ENCODE measurements at regions not wholly inside any gene's neighbourhood (a gene's known extent, or its start where the extent isn't known, plus 50 kb on each side); places are given as distances from the start of the nearest gene placed in this dataset.
"Not testable (repeated sequence)": the region's sequence is repeated elsewhere in the genome, so short reads cannot be mapped to it uniquely, and the experiment has no call there.

DNA sequence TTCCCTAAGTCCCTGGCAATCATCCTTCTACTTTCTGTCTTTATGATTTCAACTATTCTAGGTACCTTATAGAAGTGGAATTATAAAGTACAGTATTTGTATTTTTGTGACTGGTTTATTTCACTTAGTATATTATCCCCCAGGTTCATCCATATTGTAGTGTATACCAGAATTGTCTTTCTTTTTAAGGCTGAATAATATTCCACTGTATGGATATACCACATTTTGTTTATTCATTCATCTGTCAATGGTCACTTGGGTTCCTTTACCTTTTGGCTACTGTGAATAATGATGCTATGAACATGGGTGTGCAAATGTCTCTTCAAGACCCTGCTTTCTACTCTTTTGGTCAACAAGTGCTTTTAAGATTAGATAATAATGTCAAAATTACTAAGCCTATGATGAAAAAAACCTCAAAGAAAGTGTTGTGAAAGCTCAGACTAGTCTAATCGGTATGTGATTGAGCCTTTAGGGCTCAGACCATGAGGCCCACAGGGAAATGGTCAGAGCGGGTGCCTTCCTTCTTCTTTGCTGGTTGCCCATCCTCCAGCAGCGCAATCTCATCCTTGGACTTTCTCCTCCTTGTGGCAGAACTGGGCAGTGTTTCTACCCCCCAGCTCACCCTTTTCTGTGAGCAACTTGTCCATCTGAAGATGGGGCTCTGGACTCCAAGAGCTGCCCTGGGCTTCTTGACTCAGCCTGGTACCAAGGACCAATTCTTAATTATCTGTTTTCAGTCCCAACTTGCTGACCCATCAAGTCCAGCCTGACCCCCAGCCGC lies 105.4 kb downstream of the TTC8 start:
- peak; percentile 35 for DNase-seq (ENCODE audit: low read depth)

GRCh38 chr14:88931321-88932110 lies 107.1 kb downstream of the TTC8 start:
- no peak for DNase-seq (ENCODE audit: low read depth)

GRCh38 chr14:88933191-88933590 lies 108.7 kb downstream of the TTC8 start:
- no peak for DNase-seq (ENCODE audit: low read depth)

DNA sequence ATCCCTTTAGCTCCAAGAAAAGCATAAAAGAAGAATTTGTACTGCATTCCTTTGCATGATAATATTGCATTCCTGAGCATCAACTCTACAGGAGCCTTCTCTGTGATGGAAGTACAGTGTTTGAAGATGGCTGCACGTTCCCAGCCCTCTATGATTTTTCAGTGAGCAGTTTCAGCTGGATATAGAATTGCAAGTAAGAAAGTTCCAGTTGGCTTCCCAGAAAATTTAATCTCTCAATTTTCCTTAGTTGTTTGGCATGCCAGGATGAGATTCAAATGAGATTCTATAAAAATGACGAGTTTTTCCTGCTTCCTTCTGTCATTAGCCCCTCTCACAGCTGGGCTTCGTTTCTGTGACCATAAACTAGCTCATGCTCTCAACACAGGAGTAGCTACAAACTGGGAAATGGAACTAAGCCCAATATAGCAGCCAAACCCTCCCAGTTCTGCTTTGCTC lies 109.9 kb downstream of the TTC8 start:
- no peak for DNase-seq (ENCODE audit: low read depth)

DNA sequence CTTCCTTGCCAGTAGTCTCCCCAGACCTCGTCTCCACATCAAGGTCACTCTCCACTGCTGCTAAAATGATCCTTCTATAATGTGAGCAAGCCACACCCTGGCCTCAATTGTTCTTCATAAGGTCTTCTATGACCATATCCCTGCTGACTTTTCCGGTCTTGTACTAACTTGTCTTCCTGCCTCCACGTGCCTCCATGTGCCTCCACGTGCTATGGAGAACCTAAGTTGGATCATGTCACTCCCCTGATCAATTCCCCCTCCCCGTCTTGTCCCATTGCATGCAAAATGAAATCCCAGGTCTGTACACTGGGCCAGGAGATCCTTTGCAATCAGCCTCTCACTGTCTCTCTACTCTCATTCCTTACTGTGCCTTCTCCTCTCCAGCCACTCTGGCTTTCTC lies 110.6 kb downstream of the TTC8 start:
- DNase-seq (ENCODE audit: low read depth) = no peak

DNA sequence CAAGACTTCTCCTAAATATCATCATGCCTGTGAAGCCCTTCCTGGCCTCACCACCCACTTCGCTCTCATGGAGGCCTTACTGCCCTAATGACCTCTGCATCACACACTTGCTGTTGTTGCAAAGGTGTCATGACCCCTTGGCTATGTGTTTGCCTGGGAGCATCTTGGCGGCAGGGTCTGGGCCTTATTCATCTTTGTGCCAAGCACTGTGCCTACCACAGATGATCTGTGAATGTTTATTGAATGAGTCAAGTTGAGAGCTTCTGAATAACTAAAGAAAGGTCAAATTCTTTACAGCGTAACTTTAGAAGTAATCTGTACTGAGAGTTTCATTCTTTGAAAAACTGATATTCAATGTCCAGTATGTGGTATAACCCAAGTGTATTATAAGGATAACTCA lies 113.3 kb downstream of the TTC8 start:
- peak; percentile 25 for DNase-seq (ENCODE audit: low read depth)

GRCh38 chr14:88940671-88941070 lies 116.2 kb downstream of the TTC8 start:
- DNase-seq (ENCODE audit: low read depth) = no peak

DNA sequence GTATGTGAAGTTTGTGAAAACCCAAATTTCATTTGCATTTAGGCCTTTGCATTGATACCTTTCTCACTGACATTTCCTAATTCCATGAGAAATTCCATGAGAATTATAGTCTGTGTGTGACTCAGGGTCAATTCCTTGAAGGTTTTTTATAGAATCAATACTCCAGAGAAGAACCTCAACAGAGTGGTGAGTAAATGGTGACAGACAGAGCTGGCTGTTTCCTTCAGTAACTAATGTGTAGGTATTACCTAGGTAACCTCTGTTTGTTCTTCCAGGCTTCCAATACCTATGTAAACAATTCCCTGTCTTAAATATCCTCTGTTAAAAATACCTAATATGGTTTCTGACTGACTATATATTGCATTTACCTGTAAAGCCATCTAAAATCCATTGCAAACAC lies 117.0 kb downstream of the TTC8 start:
- DNase-seq (ENCODE audit: low read depth) = no peak

DNA sequence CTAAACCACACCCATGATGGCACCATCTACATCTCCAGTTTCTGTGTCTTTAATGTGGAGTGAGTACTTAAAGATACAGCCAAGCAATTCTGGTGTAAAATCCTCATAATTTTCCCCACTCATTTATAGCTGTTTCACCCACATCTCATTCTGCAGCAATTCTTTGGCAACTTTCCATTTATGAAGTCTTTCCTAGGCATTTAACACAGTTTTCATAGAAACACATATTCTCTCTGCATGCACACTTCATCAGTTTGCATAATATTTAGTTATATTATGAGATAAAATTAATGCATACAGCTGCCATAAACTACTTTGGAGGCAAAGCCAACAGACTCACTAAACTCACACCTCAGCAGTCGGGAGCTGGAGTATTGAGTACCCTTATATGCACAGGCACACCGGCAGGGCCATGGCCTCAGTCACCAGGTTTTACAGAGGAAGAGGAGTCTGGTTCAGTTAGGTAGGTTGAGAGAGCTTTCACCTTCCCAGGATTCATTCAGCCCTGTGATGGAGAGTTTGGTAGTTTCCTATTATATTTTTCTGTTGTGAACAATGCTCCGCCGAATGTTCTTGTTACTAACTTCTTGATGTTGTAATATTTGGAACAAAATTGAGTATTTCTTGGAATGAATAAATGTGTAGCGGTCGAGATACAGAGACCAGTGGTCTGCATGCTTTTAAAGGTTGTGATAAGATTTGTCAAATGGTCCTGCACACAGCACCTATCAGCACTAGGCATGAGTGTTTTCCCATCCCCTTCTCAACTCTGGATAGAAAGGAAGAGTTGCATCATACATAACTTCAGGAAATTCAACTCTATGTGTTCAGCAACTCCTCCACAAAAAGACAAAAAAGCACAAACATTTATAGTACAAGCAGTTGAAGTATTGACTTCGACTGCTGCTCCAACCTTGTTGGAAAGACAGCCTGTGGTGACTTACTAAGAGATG lies 123.5 kb downstream of the TTC8 start:
- no peak for DNase-seq (ENCODE audit: low read depth)

- DNase-seq (ENCODE audit: low read depth) = no peak
Measured at GRCh38 chr14:88950069-88950468, 125.6 kb downstream of the TTC8 start.

GRCh38 chr14:88951370-88951769 lies 126.9 kb downstream of the TTC8 start:
- no peak for DNase-seq (ENCODE audit: low read depth)

GRCh38 chr14:88952901-88953300 lies 128.4 kb downstream of the TTC8 start:
- no peak for DNase-seq (ENCODE audit: low read depth)

- DNase-seq (ENCODE audit: low read depth) = no peak
Measured at GRCh38 chr14:88955455-88955854, 131.0 kb downstream of the TTC8 start.

DNA sequence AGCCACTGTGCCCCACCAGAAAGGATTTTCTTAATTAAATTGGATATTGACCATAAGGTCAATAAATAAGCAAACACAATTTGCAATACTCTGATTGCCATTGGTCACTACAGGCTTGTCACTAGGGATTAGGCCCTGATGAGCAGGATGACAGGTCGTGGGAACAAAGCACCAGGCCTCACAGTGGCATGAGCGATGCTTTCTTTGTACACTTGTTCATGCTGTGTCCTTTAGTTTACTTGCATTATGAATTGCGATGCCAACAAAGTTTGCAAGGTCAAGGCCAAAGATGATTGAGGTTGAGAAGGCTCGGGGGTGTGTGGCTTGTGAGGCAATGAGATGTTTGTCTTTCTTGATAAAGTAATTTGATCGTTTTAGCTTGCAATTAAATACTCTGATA lies 136.0 kb downstream of the TTC8 start:
- no peak for DNase-seq (ENCODE audit: low read depth)

GRCh38 chr14:88961214-88961613 lies 136.8 kb downstream of the TTC8 start:
- DNase-seq (ENCODE audit: low read depth) = no peak

- no peak for DNase-seq (ENCODE audit: low read depth)
Measured at GRCh38 chr14:88962356-88962755, 137.9 kb downstream of the TTC8 start.

GRCh38 chr14:88967299-88967698 lies 142.8 kb downstream of the TTC8 start:
- no peak for DNase-seq (ENCODE audit: low read depth)

DNA sequence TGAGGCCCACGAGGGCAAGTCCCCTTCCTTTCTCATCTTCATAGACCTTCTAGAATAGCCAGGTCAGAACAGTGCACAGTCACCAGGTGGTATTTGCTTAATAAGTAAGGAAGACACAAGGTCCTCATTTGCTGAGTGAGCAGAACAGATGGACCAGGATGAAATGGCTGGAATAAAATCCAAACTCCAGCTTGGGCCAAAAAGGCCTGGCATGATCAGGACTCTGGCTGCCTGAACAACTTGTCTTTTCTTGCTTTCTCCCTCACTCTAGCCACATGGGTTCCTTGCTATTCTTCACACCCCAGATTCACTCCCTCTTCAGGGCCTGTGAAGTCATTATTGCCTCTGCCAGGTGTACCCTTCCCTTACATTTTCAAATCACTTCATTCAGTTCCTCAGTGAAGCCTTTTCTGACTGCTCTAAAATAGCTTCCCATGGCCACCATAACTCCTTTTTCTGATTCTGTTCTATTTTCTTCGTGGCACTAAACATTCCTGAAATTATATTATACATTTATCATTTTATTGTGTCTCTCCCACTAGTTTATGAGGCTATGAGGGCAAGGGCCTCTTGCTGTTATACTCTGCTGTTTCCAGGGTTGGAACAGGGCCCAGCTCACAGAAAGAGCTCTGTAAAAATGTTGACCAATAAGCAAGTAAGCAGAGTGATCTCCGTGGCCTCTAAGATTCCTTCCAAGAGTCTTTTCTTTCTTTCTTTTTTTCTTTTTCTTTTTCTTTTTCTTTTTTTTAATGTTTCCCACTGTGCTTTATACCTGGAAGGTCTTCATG lies 150.8 kb downstream of the TTC8 start:
- DNase-seq (ENCODE audit: low read depth) = no peak

DNA sequence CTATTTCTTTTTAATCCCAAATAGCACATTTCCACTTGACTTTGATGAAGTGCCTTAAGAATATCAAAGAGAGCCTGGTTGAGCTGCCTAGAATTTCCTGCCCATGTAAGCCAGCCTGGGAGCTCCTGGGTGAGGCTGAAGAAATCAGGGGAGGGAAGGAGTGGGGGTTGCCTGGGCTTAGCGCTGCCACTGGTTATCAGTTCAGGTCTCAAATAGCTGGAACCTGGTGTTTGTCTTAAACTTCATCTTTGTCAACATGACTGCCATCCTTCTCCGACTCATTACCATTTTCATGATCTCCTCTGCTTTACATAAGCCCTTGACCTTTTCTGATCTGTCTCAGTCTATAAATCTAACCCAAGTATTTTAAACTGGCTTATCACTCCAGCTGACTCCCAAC lies 151.5 kb downstream of the TTC8 start:
- no peak for DNase-seq (ENCODE audit: low read depth)

- not testable (repeated sequence) for DNase-seq (ENCODE audit: low read depth)
Measured at GRCh38 chr14:88980907-88981306, 156.5 kb downstream of the TTC8 start.

DNA sequence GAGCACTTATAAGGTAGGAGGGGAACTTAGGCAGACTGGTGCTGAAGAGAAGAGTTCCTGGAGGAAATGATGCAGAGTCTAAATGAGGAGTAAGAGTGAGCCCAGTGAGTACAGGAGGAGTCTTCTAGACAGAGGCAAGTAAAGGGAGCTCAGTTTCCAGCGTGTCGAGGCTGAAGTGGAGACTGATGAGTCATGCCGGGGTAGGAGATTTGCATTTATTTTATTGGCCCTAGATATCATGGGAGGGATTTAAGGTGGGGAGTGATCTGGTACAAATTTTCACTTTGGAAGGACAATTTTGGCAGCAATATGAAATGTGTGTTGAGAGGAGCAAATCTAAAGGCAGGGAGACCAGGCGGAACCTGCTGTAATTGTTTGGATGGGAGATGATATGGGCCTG lies 157.5 kb downstream of the TTC8 start:
- peak; percentile 59 for DNase-seq (ENCODE audit: low read depth)

Data from HT1080 (cell line).